ENCODE measurements at regions not wholly inside any gene's neighbourhood (a gene's known extent, or its start where the extent isn't known, plus 50 kb on each side); places are given as distances from the start of the nearest gene placed in this dataset.

DNA sequence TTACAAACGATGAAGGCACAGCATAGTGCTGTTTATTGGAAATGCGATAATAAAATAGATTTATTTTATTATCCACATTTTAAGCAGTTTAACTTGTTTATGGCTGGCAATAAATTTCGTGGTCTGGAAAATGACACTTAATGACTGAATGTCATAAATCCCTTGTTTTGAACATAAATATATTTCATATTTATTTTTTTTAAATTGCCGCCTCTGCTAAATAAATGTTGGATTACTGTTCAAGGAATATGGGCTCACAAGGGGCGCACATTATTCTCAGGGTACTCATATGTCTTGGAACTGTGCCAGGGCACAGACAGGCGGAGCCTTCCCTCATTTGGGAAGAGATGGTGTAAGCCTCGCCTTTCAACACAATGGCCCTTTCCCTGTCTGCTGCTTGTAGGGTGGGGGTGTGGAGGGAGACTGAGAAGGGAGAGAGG is 134.3 kb downstream of the PXDC1 start:
- no peaks in the 10 kb centered on the region for H3K36me3 ChIP-seq (ENCODE audit: control insufficient read depth, insufficient read depth, low read length)
- TF ChIP-seq SIN3A (IDR thresholded peaks at IDR 0.05; ENCODE audit: borderline replicate concordance, insufficient read depth, low read depth, low read length) (no peak), CTCF (IDR thresholded peaks at IDR 0.05) (no peak), TCF7L2 (IDR thresholded peaks at IDR 0.05; ENCODE audit: low read depth, low read length) (no peak), POLR2AphosphoS5 (IDR thresholded peaks at IDR 0.05; ENCODE audit: low read depth, low read length) (no peak)
- TF ChIP-seq, protein P1, sequence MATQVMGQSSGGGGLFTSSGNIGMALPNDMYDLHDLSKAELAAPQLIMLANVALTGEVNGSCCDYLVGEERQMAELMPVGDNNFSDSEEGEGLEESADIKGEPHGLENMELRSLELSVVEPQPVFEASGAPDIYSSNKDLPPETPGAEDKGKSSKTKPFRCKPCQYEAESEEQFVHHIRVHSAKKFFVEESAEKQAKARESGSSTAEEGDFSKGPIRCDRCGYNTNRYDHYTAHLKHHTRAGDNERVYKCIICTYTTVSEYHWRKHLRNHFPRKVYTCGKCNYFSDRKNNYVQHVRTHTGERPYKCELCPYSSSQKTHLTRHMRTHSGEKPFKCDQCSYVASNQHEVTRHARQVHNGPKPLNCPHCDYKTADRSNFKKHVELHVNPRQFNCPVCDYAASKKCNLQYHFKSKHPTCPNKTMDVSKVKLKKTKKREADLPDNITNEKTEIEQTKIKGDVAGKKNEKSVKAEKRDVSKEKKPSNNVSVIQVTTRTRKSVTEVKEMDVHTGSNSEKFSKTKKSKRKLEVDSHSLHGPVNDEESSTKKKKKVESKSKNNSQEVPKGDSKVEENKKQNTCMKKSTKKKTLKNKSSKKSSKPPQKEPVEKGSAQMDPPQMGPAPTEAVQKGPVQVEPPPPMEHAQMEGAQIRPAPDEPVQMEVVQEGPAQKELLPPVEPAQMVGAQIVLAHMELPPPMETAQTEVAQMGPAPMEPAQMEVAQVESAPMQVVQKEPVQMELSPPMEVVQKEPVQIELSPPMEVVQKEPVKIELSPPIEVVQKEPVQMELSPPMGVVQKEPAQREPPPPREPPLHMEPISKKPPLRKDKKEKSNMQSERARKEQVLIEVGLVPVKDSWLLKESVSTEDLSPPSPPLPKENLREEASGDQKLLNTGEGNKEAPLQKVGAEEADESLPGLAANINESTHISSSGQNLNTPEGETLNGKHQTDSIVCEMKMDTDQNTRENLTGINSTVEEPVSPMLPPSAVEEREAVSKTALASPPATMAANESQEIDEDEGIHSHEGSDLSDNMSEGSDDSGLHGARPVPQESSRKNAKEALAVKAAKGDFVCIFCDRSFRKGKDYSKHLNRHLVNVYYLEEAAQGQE (IDR thresholded peaks at IDR 0.05; ENCODE audit: insufficient read depth in 1 of 2, low read depth in 2 of 2, low read length in 1 of 2): no peak
- H3K9me3 ChIP-seq (ENCODE audit: control insufficient read depth, insufficient read depth, low read depth, low read length): no peaks in the 10 kb centered on the region
- CTCF ChIA-PET: no interaction called here
- H3K27ac ChIP-seq (ENCODE audit: low read length): no peak overlapping the region
- POLR2A ChIA-PET: no interaction called here
- DNase-seq (ENCODE audit: low read depth, low spot score) (no peak), ATAC-seq (no peak)
- H3K4me1 ChIP-seq (ENCODE audit: control insufficient read depth, insufficient read depth, low read length): peaks cover 7% of the 10 kb centered on the region
- H3K4me3 ChIP-seq (ENCODE audit: low read depth in 2 of 2, low read length in 2 of 2): no peak overlapping the region
- H3K27me3 ChIP-seq (ENCODE audit: control insufficient read depth, insufficient read depth, low read length): no peaks in the 10 kb centered on the region
- intact Hi-C loops (cut with micrococcal nuclease; ENCODE audit: unreplicated experiment) (no loop called here), in situ Hi-C loops (cut with HindIII; ENCODE audit: low pct_unique_long_range_greater_than_20kb, low sequenced_read_pairs) (no loop called here)
- no TSS peak for BruUV-seq (replicated peaks)

GRCh38 chr6:3616565-3617176 is 134.8 kb downstream of the PXDC1 start:
- H3K27ac ChIP-seq (ENCODE audit: low read length): no peak overlapping the region
- CTCF ChIA-PET: no interaction called here
- in situ Hi-C loops (cut with HindIII; ENCODE audit: low pct_unique_long_range_greater_than_20kb, low sequenced_read_pairs): no loop called here

More at GRCh38 chr6:3616565-3617176, 134.8 kb downstream of the PXDC1 start:
- Histone ChIP-seq H3K9me3 (ENCODE audit: control insufficient read depth, insufficient read depth, low read depth, low read length) (no peaks in the 10 kb centered on the region), H3K4me1 (ENCODE audit: control insufficient read depth, insufficient read depth, low read length) (peaks cover 9% of the 10 kb centered on the region), H3K27me3 (ENCODE audit: control insufficient read depth, insufficient read depth, low read length) (no peaks in the 10 kb centered on the region), H3K36me3 (ENCODE audit: control insufficient read depth, insufficient read depth, low read length) (no peaks in the 10 kb centered on the region), H3K4me3 (ENCODE audit: low read depth in 2 of 2, low read length in 2 of 2) (no peak overlapping the region)
- POLR2A ChIA-PET: no interaction called here
- intact Hi-C loops (cut with micrococcal nuclease; ENCODE audit: unreplicated experiment): no loop called here
- no peak for DNase-seq (ENCODE audit: low read depth, low spot score)
- no TSS peak for BruUV-seq (replicated peaks)
- no peak for ATAC-seq
- TF ChIP-seq TCF7L2 (IDR thresholded peaks at IDR 0.05; ENCODE audit: low read depth, low read length) (no peak), POLR2AphosphoS5 (IDR thresholded peaks at IDR 0.05; ENCODE audit: low read depth, low read length) (no peak), CTCF (IDR thresholded peaks at IDR 0.05) (no peak)
- TF ChIP-seq, protein P1 (IDR thresholded peaks at IDR 0.05; ENCODE audit: insufficient read depth in 1 of 2, low read depth in 2 of 2, low read length in 1 of 2): no peak
